Ovary (tissue), 3 donors: ENCODE measurements at regions not wholly inside any gene's neighbourhood (a gene's known extent, or its start where the extent isn't known, plus 50 kb on each side); places are given as distances from the start of the nearest gene placed in this dataset.

Source experiments
- EP300 ChIP-seq: sonication (generic); formaldehyde crosslinking; IDR thresholded peaks from one replicate; pipeline ENCODE4 v1.6.1; 2017; ENCODE audit warnings: antibody characterized with exemption
- POLR2A ChIP-seq: fragments of 450-650 bp; IDR thresholded peaks from one replicate; pipeline ENCODE4 v1.6.1; 2017; ENCODE audit warnings: antibody characterized with exemption, mild to moderate bottlenecking, moderate library complexity
- TF ChIP-seq, protein P1 (sequence below), 3 donors: fragments of 450-650 bp in 2 of 3; fragments of 200-600 bp in 1 of 3; IDR thresholded peaks; one replicate each; pipeline versions ENCODE4 v1.5.1 to v1.8.0; 2016 to 2022; ENCODE audit warnings: antibody characterized with exemption in 3 of 3, mild to moderate bottlenecking in 1 of 3
- donor health status: DM: no; HTN: no; CAD: no.

DNA sequence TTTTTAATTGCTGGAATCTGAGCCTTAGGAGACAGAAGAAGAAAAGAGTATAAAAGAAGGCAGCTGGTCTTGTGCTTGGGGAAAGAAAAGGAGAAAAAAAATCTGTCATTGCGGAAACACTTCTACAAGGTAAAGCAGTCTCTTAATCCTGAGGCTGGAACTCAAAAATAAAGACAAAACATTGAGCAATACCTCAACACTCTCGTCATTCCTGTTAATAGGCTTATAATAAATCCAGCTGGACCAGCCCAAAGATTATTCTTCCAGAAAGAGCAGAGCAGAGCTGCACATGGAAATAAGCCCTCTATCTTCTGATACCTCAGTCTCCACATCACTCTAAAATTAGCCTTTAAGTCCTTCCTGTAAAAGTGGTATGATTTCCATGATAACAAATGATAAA, 62.0 kb upstream of the HIVEP1 start:
- TF ChIP-seq, protein P1, sequence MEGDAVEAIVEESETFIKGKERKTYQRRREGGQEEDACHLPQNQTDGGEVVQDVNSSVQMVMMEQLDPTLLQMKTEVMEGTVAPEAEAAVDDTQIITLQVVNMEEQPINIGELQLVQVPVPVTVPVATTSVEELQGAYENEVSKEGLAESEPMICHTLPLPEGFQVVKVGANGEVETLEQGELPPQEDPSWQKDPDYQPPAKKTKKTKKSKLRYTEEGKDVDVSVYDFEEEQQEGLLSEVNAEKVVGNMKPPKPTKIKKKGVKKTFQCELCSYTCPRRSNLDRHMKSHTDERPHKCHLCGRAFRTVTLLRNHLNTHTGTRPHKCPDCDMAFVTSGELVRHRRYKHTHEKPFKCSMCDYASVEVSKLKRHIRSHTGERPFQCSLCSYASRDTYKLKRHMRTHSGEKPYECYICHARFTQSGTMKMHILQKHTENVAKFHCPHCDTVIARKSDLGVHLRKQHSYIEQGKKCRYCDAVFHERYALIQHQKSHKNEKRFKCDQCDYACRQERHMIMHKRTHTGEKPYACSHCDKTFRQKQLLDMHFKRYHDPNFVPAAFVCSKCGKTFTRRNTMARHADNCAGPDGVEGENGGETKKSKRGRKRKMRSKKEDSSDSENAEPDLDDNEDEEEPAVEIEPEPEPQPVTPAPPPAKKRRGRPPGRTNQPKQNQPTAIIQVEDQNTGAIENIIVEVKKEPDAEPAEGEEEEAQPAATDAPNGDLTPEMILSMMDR (IDR thresholded peaks at IDR 0.05): no peak
- TF ChIP-seq POLR2A (no peak), EP300 (no peak)
